ENCODE measurements at regions not wholly inside any gene's neighbourhood (a gene's known extent, or its start where the extent isn't known, plus 50 kb on each side); places are given as distances from the start of the nearest gene placed in this dataset.

DNA sequence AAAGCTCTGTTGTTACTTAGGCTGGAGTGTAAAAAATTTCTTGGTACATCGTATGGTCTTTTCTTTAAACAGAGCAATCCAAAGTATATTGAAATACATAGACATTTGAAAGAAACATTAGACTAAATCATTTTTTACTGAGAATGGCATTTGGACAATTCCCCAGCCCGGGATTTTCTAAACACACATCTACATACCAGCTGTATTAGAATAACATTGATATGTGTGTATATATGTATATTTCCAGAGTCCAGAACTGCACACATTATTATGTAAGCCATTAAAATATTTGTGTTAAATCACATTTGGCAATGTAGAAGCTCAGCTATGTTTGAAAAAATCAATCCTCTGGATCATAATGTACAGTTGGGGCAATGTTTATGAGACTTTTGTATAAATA, 1853.6 kb upstream of the LRRTM1 start:
- no peaks in the 10 kb centered on the region for H3K9me3 Mint-ChIP-seq (ENCODE audit: low read depth)
- DNase-seq (ENCODE audit: low spot score) = no peak
- TF ChIP-seq, protein P1, sequence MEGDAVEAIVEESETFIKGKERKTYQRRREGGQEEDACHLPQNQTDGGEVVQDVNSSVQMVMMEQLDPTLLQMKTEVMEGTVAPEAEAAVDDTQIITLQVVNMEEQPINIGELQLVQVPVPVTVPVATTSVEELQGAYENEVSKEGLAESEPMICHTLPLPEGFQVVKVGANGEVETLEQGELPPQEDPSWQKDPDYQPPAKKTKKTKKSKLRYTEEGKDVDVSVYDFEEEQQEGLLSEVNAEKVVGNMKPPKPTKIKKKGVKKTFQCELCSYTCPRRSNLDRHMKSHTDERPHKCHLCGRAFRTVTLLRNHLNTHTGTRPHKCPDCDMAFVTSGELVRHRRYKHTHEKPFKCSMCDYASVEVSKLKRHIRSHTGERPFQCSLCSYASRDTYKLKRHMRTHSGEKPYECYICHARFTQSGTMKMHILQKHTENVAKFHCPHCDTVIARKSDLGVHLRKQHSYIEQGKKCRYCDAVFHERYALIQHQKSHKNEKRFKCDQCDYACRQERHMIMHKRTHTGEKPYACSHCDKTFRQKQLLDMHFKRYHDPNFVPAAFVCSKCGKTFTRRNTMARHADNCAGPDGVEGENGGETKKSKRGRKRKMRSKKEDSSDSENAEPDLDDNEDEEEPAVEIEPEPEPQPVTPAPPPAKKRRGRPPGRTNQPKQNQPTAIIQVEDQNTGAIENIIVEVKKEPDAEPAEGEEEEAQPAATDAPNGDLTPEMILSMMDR (IDR thresholded peaks at IDR 0.05) = no peak
- H3K36me3 Mint-ChIP-seq (ENCODE audit: low read depth) = no peaks in the 10 kb centered on the region
- no peak overlapping the region for H3K4me3 Mint-ChIP-seq (ENCODE audit: unreplicated experiment)
- no peaks in the 10 kb centered on the region for H3K27me3 Mint-ChIP-seq (ENCODE audit: low read depth)
- no peak overlapping the region for H3K27ac Mint-ChIP-seq (ENCODE audit: unreplicated experiment)
- no peaks in the 10 kb centered on the region for H3K4me1 Mint-ChIP-seq (ENCODE audit: low read depth)

DNA sequence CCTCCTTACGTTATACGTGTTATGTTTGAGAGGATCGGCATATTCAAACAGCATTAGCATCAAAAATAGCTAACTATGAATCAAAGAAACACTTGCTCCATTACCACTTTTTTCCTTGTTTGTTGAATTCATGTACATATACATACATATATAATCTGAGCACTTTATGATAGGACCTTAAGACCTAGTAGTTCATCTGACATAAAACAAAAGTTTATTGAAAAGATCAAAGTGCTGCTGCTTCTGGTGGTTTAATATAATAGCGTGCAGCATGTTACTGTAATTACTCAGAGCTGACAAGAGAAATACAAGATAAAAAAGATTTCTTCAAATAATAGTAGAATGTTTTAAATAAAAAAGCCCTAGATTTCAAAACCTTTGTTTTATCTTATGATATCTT, 1850.9 kb upstream of the LRRTM1 start:
- Mint-ChIP-seq H3K27me3 (ENCODE audit: low read depth) (no peaks in the 10 kb centered on the region), H3K4me1 (ENCODE audit: low read depth) (no peaks in the 10 kb centered on the region), H3K9me3 (ENCODE audit: low read depth) (no peaks in the 10 kb centered on the region), H3K27ac (ENCODE audit: unreplicated experiment) (no peak overlapping the region), H3K36me3 (ENCODE audit: low read depth) (no peaks in the 10 kb centered on the region), H3K4me3 (ENCODE audit: unreplicated experiment) (no peak overlapping the region)
- no peak for DNase-seq (ENCODE audit: low spot score)
- TF ChIP-seq, protein P1 (IDR thresholded peaks at IDR 0.05) = no peak

DNA sequence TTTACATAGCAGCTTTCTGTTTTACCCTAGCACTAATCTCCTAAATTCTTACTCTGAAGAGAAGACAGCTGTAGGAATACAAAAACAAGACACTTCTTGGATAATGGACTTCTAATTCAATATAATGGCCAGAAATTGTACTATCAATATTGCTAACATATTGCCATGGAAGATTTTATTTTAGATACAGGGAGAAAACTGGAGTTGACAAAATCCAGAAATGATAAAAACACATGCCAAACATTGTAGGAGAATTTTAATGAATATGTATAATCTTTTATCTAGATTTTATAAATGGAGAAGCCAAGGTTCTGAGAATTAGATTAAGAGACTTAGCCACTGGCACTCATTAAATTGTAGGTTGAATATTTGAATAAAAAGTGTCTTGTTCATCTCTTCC, 1838.8 kb upstream of the LRRTM1 start:
- Mint-ChIP-seq H3K4me1 (ENCODE audit: low read depth) (no peaks in the 10 kb centered on the region), H3K27me3 (ENCODE audit: low read depth) (no peaks in the 10 kb centered on the region), H3K27ac (ENCODE audit: unreplicated experiment) (no peak overlapping the region), H3K9me3 (ENCODE audit: low read depth) (peaks cover 3% of the 10 kb centered on the region), H3K36me3 (ENCODE audit: low read depth) (no peaks in the 10 kb centered on the region), H3K4me3 (ENCODE audit: unreplicated experiment) (no peak overlapping the region)
- no peak for DNase-seq (ENCODE audit: low spot score)
- TF ChIP-seq, protein P1 (IDR thresholded peaks at IDR 0.05) = no peak

DNA sequence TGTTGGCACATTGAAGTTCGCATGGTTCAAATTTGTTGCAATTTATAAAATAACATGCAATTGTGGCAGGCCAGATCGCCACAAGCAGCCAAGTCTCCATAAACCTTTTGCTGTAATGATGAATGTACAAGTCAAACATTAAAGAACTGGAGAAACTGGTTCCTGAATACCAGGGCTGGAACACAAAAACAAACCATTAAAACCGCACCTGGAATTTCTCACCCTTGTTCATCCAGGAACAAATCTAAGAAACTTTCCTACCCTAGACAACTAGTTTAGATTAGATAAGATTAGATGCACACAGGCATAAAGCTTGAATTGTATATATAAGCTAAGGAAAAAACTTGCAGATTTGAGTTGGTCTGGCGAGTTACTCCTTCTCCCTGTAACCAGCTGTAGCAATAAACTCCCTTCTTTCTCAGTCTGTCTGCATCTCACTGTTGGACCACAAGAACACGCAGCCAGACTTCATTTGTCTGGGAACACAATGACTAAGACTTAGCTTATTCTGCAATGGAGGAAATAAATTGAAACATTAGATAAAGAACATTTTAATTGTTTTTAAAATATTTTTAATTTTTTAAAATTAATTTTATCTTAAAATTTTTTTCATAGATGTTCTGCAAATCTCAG, 1835.5 kb upstream of the LRRTM1 start:
- Mint-ChIP-seq H3K27me3 (ENCODE audit: low read depth) (no peaks in the 10 kb centered on the region), H3K9me3 (ENCODE audit: low read depth) (no peaks in the 10 kb centered on the region), H3K36me3 (ENCODE audit: low read depth) (no peaks in the 10 kb centered on the region), H3K4me1 (ENCODE audit: low read depth) (no peaks in the 10 kb centered on the region), H3K4me3 (ENCODE audit: unreplicated experiment) (no peak overlapping the region), H3K27ac (ENCODE audit: unreplicated experiment) (no peak overlapping the region)
- TF ChIP-seq, protein P1 (IDR thresholded peaks at IDR 0.05) = no peak
- DNase-seq (ENCODE audit: low spot score) = no peak

DNA sequence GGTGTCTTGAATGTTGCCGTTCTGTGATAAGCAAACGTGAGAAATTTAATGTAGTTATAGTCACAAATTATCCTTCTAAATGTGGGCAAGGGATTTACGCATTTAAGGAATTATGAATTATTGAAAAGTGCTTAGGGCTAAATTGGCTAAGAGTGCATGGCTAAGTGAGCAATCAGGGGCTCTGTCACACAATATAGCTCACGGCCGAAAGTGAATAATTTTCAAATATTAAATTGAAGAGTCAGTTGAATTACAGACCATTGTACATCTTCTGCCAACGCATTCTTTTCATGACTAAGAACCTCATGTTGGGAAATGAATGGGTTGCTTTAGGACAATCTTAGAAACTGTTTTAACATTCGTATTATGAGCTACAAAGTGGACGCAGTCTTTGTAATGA, 1832.9 kb upstream of the LRRTM1 start:
- H3K27me3 Mint-ChIP-seq (ENCODE audit: low read depth) = no peaks in the 10 kb centered on the region
- H3K4me3 Mint-ChIP-seq (ENCODE audit: unreplicated experiment) = no peak overlapping the region
- H3K27ac Mint-ChIP-seq (ENCODE audit: unreplicated experiment) = no peak overlapping the region
- H3K36me3 Mint-ChIP-seq (ENCODE audit: low read depth) = no peaks in the 10 kb centered on the region
- no peak for DNase-seq (ENCODE audit: low spot score)
- H3K4me1 Mint-ChIP-seq (ENCODE audit: low read depth) = no peaks in the 10 kb centered on the region
- TF ChIP-seq, protein P1 (IDR thresholded peaks at IDR 0.05) = no peak
- no peaks in the 10 kb centered on the region for H3K9me3 Mint-ChIP-seq (ENCODE audit: low read depth)

Measured in chondrocyte (in vitro differentiated cells).